NCI-H1105 treated with DMSO at 0.1 percent for 48 hours (cell line): ENCODE measurements at regions not wholly inside any gene's neighbourhood (a gene's known extent, or its start where the extent isn't known, plus 50 kb on each side); places are given as distances from the start of the nearest gene placed in this dataset.
A peak's percentile ranks its signal among the peaks of the same experiment; 100 is the strongest.

ENCODE experiments used
- DNase-seq: peaks from one replicate; lab custom pipeline; 2025; lab: John Stamatoyannopoulos, UW

DNA sequence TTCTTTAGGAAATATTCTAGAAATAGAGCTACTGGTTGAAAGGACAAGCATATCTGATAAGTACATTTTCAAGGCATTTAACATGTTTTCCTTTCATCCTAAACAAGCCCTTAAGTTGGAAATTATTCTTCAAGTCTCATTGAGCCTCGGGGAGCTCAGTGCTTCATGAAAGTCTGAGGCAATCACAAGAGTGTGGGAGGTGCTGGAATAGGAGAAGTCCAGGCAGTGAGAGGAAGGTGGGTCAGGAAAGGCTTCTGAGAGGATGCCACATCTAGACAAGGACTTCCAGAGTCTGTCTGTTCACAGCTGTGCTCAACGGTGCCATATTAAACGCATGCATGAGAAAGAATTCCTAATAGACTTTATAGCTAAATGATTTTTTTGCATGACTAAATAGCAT, 69.8 kb downstream of the CD83 start:
- DNase-seq, result no peak

DNA sequence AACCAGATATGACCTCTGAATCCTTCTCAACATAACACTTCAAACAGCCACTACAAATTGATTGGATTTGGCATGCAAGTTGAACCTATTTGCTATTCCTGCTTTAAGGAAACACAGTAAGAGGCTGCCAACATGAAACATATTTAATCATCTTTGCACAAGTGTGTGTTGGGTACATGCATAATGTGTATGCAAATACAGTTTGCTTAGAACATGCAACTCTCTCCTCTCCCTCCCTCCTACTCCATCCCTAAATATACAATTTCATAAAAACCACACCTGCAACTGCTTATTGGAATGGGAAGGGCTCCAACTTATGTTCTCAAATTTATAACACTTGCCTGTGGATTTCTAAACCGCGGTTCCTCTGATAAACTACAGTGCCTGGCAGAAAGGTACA, 71.5 kb downstream of the CD83 start:
- no peak for DNase-seq

DNA sequence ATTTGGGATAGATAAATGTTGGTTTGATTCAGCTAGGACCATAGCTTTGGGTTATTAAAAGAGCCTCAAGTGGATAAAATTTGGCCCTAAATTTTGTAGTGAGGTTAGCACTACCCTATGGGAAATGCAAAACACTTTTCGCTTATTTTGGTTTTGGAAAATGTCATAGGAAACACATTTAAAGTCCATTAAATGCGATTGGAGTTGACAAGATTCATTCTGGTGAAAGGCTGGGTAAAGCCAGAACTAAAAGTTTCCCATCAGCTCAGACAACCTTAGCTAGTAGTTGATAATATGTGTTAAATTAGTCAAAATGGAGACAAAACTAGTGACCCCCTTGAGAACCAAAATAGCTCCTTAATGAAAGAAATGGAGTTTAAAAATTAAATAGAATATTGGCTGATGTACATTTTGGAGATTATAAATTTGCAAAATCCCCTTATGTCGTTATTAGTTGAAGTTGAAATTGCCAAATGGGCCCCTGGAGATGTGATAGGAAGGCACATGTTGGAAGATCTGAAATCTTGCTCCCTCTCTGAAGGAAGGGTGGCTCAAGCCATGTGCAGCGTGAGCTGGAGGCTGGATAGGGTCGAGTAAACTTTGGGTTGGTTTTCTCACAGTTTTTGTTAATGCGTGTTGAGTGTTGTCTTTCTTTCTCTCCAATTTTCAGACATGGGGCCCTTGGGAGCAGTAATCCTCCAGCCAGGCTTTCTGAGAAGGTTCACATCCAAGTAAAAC, 72.8 kb downstream of the CD83 start:
- no peak for DNase-seq

DNA sequence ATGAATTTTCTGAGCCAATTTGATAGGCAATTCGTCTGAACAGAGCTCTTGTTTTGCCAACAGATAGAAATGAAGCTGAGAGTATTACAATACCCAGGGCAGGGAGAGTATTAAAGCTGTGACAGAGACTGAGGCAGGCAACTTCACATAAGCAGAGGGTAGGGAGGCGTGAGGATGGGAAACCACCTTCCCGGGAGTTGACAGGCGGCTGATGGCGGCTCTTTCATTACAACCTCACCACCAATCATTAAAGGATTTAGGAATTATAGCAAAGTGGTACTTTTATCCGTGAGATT, 73.3 kb downstream of the CD83 start:
- no peak for DNase-seq

DNA sequence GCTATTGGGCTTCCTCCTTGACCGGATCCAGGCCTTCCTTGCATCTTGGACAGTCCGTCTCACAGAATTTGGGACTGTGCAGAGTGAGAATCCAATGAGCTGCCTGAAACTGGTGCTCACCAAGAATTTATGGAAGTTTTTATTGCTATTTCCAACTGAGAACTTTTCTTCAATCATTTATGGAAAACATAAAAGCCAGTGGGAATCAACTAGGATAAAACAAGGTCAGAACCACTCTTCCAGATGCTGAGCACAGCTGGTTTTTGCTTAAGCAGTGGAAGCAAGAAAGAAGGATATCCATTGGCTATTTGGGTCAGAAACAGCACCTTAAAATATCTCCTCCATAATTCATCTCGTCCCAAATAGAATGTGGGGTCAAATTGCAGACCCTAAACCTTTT, 74.2 kb downstream of the CD83 start:
- DNase-seq, result no peak

DNA sequence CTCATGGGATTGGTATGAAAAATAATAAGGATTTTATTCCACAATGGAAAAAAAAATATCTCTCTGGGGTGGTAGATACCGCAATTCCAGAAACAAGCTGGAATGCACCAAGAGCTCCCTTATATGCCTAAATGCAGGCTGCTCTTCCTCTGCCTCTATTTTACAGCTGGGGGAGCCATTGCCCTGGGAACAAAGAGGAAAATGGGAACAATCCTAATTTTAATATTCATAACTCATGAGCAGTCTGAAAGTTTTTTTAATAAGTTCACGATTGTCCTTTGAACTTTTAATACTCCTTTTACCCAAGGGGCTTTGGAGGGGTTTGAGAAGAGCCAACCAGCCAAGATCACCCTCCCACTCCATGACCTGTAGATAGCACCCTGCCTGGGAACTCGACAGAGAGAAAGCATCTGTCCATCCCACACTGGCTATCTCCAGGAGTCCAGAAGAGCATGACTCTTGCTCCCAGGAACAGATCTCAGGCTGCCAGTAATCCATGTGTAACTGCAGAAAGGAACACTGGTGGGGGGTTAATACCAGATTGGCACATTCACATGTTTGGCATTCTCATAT, 74.7 kb downstream of the CD83 start:
- no peak for DNase-seq

DNA sequence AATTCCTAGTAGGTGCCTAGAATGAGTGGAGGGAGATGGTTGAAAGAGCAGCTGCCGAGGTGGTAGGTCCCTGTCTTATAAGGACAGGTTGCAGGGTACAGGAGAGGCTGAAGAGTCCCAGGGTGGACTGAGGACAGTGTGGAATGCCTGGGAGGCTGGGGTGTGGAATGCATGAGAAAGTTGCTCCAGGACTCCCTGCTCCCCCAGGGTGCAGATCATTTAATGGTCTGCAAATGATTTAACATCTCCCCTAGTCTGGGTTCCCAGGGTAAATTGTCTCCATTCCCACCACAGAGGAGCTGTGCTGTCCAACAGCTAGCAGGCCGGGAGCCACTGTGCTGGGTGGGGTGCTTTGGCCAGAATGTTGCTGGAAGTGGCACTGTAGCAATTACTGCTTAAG, 76.0 kb downstream of the CD83 start:
- no peak for DNase-seq

DNA sequence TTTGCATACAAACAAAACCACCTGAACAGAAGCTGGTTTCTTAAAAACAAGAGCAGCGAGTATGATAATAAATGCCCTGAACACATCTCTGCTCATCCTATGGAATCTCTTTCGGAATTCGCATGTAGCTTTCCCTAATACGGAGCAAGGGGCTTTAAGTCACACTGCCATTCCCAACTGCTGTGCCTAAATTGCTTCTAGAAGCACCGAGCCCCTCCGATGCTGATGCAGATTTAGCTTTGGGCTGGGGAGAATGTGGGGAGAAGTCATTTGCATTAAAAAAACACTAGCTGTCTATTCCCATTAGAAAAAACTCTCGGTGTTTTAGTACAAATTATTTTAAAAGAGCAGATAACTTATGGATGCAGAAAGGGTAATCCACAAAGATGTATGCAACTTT, 76.9 kb downstream of the CD83 start:
- no peak for DNase-seq

DNA sequence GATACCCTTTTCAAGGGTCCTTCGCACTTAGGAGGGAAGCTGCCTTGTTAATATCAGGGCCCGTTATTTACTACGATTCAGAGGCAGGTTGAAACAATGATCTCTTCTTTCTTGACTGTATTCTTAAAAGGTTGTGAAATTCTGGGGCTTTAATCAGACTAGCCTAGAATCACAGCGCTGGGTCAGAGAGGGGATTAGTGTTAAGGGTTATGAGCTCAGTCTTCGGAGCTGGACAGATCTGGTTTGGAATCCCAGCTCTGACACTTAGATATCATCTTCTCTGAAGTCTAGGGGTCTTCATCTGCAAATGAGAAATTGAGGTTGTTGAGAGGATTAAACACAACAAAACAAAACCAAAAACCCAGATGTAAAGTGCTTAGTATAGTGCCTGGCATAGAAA, 77.4 kb downstream of the CD83 start:
- no peak for DNase-seq

DNA sequence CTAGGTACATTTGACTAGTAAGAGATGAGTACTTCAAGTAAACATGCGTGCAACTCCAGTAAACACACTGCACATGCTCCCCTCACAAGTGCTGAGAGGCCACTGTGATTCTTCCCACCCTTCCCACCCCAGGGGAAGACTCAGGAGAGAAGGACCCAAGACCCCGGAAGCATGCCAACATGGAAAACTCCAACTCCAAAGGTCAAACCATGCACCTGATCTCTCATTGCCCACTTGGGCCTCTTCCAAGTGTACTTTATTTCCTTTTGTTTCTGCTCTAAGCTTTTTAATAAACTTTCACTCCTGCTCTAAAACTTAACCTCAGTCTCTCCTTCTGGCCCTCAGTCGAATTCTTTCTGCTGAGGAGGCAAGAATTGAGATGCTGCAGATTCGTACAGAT, 78.5 kb downstream of the CD83 start:
- DNase-seq, result no peak

DNA sequence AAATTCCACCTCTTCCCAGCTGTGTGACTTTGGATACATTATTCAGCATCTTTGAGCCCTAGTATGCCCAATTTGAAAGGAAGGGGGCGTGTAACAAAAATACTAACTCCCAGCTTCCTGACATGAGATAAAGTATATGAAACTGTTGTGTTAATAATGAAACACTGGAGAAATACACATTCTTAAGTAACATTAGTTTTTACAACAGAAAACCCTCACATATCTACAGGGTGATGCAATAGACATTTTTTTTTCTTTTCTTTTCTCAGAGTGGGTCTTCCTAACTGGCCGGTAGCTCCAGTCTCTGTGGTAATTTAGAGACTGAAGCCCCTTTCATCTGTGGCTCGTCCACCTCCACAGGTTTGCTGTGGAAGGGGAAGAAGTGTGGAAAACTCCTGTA, 79.5 kb downstream of the CD83 start:
- no peak for DNase-seq

DNA sequence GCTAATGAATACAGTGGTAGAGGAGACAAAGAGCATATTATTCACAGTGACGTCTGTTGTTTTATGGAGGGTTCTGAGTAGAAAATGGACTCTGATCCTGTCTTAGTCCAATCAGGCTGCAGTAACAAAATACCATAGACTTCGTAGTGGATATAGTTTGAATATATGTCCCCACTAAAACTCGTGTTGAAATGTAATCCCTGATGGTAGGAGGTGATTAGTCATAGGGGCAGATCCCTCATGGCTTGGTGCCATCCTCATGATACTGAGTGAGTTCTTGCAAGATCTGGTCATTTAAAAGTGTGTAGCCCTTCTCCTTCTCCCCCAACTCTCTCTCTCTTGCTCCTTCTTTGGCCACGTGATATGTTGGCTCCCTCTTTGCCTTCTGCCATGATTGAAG, 82.5 kb downstream of the CD83 start:
- DNase-seq, result no peak

DNA sequence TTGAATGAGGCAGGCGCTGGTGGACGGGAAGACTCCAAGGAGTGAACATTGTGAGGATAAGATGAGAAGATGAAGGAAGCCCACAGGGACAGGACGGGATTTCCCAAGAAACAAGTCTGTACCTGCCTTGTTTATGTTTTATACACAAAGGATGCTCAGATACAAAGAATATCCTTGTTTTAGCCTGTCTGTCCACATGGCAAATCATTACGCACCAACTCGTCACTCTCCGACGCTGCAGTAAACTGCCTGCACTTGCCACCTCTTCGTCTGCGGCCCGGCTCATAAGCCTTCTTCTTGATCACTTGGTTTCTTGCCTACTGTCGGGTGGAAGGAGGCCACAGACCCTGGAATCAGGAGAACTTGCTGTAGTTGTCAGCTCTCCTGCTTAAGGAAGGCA, 85.4 kb downstream of the CD83 start:
- DNase-seq, result no peak

DNA sequence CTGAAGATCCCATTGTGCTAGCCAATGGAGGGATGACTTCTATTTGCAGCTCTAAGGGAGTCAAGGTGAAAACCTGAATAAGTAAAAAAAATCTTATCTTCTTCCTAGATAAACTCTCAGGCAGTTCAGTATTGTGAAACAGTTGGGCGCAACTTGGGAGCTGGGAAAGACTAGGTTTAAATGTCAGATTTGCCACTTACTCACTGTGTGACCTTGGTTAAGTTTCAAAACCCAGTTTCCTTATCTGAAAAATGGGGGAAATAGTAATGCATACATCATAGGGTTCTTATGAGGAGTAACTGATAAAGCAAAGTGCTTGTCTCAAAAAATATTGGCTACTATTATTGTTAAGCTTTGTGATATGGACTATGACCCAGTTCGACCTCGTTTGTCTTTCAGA, 88.8 kb downstream of the CD83 start:
- no peak for DNase-seq

DNA sequence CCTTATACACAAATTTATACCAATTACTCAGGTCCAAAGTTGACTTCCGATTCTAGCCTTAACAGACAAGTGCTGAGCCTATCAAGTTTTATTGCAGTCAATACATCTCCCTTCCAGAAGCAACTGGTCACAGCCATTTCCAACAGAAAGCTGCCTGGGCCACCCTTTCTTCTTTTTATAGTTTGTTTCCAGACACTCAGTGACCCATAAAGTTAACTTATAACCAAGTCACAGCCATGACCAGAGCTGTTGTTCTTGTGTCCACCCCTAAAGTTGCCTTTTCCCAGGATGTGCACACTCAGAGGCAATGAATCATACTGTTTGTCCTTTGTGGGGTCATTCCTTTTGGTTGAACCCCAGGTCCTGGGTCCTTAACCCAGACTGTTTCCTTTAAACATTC, 89.9 kb downstream of the CD83 start:
- DNase-seq, result no peak

DNA sequence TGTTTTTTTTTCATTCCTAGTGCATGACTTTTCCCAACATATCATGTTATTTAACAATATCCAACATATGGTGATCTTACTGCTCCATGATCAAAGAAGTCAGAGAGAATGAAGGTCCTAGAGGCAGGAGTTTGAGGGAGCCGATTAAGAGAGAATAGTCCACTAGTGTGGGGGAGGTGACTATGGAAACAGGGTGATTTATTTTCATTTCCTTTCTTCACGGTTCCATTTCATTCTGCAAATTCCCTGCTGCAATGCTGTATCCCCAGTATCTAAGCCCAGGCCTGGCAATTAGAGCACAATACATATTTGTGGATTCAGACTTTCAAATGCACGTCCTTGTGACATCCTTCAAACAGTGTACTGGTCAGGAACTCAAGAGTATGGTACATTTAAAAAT, 91.4 kb downstream of the CD83 start:
- no peak for DNase-seq

DNA sequence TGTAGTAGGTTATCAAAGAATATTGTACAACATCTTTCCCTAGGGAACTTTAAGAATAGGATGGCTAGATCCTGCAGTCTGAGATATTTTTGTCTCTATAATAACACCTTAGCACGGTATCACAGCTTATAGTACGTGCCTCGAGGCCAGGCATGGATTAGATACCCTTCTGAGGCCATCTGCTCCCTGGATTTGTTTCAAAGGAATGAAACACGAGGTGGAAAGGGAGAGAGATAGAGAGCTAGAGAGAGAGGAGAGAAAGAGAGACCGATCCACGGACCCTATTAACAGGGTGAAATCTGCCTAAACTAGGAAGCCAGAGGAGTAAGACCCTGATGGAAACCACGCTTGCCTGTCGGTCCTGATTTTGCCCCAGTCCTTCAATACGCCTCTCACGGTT, 92.5 kb downstream of the CD83 start:
- DNase-seq, result no peak

DNA sequence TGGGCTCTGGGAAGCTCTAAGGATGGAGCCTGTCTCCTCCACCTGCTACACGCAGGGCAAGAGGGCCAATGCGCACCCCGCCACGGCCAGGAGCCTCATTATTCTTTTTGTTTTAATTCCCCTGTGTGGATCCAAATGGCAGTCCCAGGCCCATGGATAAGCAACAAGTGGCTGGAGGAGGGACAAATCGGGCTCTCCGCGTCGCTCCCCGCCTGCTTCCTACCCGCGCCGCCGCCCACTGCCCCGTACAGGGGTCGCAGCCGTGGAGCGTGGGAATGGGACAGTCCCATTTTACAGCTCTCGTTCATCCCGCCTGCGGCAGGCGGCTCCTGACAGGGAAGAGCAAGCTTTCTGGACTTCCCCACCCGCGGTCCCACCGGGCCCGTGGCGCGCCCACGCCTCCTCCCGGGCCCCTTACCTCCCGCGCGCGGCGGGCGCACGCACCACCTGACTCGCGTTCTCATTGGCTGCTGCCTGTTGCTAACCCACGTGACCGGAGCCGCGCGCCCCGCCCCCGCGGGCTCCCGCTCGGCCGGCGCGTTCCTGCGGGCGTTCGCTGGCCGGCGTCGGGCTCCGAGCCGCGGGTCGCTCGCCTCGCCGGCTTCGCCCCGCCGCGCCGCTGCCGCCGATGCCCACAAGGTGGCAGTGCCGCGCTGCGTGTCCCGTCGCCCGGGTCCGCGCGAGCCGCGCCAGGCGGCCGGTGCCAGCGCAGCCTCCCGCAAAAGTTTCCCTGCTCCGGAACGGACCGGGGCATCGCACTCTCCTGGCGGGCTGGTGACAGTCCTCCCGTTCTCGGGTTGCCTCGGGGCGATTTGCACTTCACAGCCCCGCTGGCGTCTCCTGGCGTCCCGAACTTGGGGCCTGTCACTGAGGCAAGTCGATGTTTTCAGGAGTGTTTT, 93.3 kb downstream of the CD83 start:
- DNase-seq, result peak; percentile 91

DNA sequence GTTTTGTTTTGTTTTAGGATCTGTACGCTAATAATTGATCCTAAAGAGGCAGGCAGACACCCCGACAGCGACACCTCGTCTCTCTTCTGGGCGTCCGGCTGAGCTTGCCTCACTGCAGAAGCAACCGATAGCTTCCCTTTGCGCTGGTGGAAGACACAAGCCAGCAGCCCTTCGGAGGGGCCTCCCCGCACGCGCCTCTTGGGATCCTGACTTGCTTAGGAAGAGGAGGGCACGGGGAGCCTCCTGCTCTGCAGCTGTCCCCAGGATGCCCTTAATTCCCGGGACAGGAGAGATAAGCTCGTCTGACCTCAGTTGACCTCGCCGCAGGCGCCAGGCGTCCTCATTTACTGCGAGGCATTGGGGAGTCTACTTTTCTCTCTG, 94.0 kb downstream of the CD83 start:
- no peak for DNase-seq

DNA sequence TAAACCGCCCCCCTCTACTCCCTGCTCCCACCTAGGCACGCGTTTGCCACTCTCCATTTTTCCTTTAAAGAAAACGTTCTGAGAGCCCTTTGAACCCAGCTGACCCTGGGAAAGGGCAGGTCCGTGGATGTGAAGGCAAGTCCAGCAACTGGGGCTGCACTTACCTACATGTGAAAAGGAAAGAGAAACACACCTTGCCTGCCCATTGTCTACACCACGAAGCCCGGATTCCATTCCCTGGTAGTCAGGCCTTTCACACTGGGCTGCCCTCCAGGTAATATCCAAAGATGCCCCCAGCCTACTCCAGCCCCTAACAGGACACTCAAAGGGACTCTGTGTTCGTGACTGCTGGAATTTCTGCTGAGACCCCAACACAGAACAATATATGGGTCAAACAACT, 94.4 kb downstream of the CD83 start:
- DNase-seq, result no peak

DNA sequence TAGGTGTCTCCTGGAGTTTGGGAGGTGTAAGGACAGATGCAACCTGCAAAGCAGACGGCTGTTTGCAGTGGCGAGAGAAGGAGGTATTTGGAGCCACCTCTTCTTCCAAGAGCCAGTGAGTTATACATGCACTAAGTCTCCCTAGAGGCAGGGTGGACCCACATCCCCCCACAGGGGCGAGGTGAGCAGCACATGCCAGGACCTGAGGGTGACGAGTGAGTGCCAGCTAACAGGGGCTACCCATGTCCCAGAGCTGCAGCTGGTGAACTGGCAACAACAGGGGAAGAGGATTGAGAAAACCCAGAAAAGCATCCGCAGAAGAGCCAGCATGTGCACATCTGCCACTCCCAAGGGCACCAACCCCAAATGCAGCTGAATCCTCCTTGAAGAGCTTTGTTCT, 95.1 kb downstream of the CD83 start:
- DNase-seq, result no peak

DNA sequence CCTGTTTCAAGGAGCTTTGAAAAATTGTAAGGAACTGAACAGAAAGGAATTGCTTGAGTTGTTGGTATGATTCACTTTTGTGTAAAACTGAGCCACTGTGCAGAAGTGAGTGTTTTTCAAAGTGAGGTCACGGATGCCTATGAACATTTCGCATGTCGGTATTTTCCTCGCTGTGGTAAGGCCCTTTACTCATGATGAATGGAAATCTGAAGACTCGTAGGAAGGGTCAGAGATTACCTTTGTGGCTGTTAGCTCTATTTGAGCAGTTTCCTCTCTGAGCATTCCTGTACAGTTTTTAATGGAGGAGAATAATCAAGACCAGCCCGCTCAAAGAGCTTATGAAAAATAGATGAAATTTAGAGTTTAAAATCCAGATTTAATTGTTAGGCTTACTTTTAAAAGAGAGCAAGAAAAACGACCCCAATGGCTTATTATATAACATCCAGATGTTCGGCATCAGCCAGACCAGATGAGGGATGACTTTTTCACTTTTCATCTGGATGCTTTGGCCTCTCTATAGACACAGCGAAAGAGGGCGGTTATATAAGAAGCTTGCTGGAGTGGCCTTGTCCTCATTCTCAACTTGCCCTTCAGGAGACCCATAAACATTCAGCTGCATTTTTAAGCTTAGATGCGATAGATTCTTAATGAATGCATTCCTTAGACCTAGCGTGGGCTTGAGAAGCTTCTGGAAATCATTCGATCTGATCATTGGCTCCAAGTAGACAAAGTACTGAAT, 99.5 kb downstream of the CD83 start:
- no peak for DNase-seq
